ENCODE measurements at regions not wholly inside any gene's neighbourhood (a gene's known extent, or its start where the extent isn't known, plus 50 kb on each side); places are given as distances from the start of the nearest gene placed in this dataset.
A peak's percentile ranks its signal among the peaks of the same experiment; 100 is the strongest.
"Not testable (repeated sequence)": the region's sequence is repeated elsewhere in the genome, so short reads cannot be mapped to it uniquely, and the experiment has no call there.

GRCh38 chr10:44743535-44743934 lies 167.6 kb upstream of the TMEM72 start:
- H3K27me3 Mint-ChIP-seq (ENCODE audit: low read depth) = no peaks in the 10 kb centered on the region
- H3K36me3 Mint-ChIP-seq (ENCODE audit: low read depth) = no peaks in the 10 kb centered on the region
- H3K4me3 Mint-ChIP-seq (ENCODE audit: unreplicated experiment) = no peak overlapping the region

GRCh38 chr10:44745920-44746319 lies 165.2 kb upstream of the TMEM72 start:
- Mint-ChIP-seq H3K4me3 (ENCODE audit: unreplicated experiment) (no peak overlapping the region), H3K27ac (ENCODE audit: unreplicated experiment) (no peak overlapping the region), H3K27me3 (ENCODE audit: low read depth) (no peaks in the 10 kb centered on the region), H3K36me3 (ENCODE audit: low read depth) (no peaks in the 10 kb centered on the region), H3K9me3 (ENCODE audit: low read depth) (peaks cover 6% of the 10 kb centered on the region), H3K4me1 (ENCODE audit: low read depth) (peaks cover 7% of the 10 kb centered on the region)
- TF ChIP-seq, protein P1, sequence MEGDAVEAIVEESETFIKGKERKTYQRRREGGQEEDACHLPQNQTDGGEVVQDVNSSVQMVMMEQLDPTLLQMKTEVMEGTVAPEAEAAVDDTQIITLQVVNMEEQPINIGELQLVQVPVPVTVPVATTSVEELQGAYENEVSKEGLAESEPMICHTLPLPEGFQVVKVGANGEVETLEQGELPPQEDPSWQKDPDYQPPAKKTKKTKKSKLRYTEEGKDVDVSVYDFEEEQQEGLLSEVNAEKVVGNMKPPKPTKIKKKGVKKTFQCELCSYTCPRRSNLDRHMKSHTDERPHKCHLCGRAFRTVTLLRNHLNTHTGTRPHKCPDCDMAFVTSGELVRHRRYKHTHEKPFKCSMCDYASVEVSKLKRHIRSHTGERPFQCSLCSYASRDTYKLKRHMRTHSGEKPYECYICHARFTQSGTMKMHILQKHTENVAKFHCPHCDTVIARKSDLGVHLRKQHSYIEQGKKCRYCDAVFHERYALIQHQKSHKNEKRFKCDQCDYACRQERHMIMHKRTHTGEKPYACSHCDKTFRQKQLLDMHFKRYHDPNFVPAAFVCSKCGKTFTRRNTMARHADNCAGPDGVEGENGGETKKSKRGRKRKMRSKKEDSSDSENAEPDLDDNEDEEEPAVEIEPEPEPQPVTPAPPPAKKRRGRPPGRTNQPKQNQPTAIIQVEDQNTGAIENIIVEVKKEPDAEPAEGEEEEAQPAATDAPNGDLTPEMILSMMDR (IDR thresholded peaks at IDR 0.05) = no peak
- DNase-seq (ENCODE audit: low spot score) = no peak

More at GRCh38 chr10:44743535-44743934, 167.6 kb upstream of the TMEM72 start:
- H3K9me3 Mint-ChIP-seq (ENCODE audit: low read depth) = peaks cover 6% of the 10 kb centered on the region
- no peak overlapping the region for H3K27ac Mint-ChIP-seq (ENCODE audit: unreplicated experiment)
- DNase-seq (ENCODE audit: low spot score) = no peak
- TF ChIP-seq, protein P1 (IDR thresholded peaks at IDR 0.05) = no peak
- peaks cover 7% of the 10 kb centered on the region for H3K4me1 Mint-ChIP-seq (ENCODE audit: low read depth)

DNA sequence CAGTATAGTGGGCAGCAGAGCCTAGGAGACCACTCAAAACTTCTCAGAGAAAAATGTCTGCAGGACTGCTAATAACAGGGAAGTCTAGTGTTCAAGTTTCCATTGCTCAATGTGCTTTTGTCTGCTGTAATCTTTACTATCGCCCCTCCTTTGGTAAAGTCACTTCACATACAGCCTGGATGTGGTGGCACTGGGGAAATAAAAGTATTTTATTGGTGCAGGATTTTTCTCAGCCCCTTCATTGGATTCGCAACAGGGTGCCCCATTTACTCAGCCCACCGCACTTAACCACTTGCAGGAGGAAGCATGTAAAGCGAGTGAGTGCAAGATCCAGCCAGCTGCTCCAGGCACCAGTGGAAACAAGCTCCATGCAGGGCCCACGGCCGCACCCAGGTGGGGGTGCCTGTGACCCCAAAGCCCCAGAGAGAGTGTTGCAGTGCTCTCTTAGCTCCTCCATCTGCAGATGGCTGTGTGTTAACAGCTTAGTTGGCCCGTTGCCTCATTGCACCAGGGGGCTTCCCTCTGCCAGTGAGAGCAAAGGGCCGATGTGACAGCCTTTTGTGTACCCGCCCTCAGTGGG lies 163.5 kb upstream of the TMEM72 start:
- Mint-ChIP-seq H3K36me3 (ENCODE audit: low read depth) (no peaks in the 10 kb centered on the region), H3K9me3 (ENCODE audit: low read depth) (peaks cover 4% of the 10 kb centered on the region), H3K27me3 (ENCODE audit: low read depth) (no peaks in the 10 kb centered on the region), H3K27ac (ENCODE audit: unreplicated experiment) (no peak overlapping the region), H3K4me1 (ENCODE audit: low read depth) (peaks cover 13% of the 10 kb centered on the region), H3K4me3 (ENCODE audit: unreplicated experiment) (no peak overlapping the region)
- no peak for DNase-seq (ENCODE audit: low spot score)
- TF ChIP-seq, protein P1 (IDR thresholded peaks at IDR 0.05) = no peak

GRCh38 chr10:44749151-44749550 lies 162.0 kb upstream of the TMEM72 start:
- Mint-ChIP-seq H3K27ac (ENCODE audit: unreplicated experiment) (no peak overlapping the region), H3K4me3 (ENCODE audit: unreplicated experiment) (no peak overlapping the region), H3K27me3 (ENCODE audit: low read depth) (no peaks in the 10 kb centered on the region), H3K36me3 (ENCODE audit: low read depth) (no peaks in the 10 kb centered on the region), H3K4me1 (ENCODE audit: low read depth) (peaks cover 25% of the 10 kb centered on the region), H3K9me3 (ENCODE audit: low read depth) (peaks cover 4% of the 10 kb centered on the region)
- DNase-seq (ENCODE audit: low spot score) = no peak
- TF ChIP-seq, protein P1 (IDR thresholded peaks at IDR 0.05) = no peak

GRCh38 chr10:44752451-44753441 lies 158.4 kb upstream of the TMEM72 start:
- H3K4me1 Mint-ChIP-seq (ENCODE audit: low read depth) = peaks cover 40% of the 10 kb centered on the region
- peak overlapping the region; percentile 93 for H3K27ac Mint-ChIP-seq (ENCODE audit: unreplicated experiment)
- no peaks in the 10 kb centered on the region for H3K27me3 Mint-ChIP-seq (ENCODE audit: low read depth)
- H3K36me3 Mint-ChIP-seq (ENCODE audit: low read depth) = no peaks in the 10 kb centered on the region
- no peak overlapping the region for H3K4me3 Mint-ChIP-seq (ENCODE audit: unreplicated experiment)
- no peak for DNase-seq (ENCODE audit: low spot score)
- peaks cover 4% of the 10 kb centered on the region for H3K9me3 Mint-ChIP-seq (ENCODE audit: low read depth)
- TF ChIP-seq, protein P1 (IDR thresholded peaks at IDR 0.05) = no peak

DNA sequence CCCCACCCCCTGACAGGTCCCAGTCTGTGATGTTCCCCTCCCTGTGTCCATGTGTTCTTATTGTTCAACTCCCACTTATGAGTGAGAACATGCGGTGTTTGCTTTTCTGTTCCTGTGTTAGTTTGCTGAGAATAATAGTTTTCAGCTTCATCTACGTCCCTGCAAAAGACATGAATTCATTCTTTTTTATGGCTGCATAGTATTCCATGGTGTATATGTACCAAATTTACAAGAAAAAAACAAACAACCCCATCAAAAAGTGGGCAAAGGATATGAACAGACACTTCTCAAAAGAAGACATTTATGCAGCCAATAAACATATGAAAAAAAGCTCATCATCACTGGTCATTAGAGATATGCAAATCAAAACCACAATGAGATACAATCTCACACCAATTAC lies 156.8 kb upstream of the TMEM72 start:
- DNase-seq (ENCODE audit: low spot score); H3K27ac Mint-ChIP-seq (ENCODE audit: unreplicated experiment); H3K4me3 Mint-ChIP-seq (ENCODE audit: unreplicated experiment); H3K27me3 Mint-ChIP-seq (ENCODE audit: low read depth); H3K9me3 Mint-ChIP-seq (ENCODE audit: low read depth); H3K36me3 Mint-ChIP-seq (ENCODE audit: low read depth): not testable (repeated sequence)
- H3K4me1 Mint-ChIP-seq (ENCODE audit: low read depth) = peaks cover 51% of the 10 kb centered on the region

Data from chondrocyte (in vitro differentiated cells).